K562 (cell line): ENCODE measurements at regions not wholly inside any gene's neighbourhood (a gene's known extent, or its start where the extent isn't known, plus 50 kb on each side); places are given as distances from the start of the nearest gene placed in this dataset.

ENCODE experiments used
- ATAC-seq: fragments of 200-7000 bp; cut with Tn5 transposase; 3 replicates; pipeline ENCODE4 v1.9.1; 2020; ENCODE audit warnings: moderate library complexity
- BruUV-seq: library from RNA; stranded (reverse); fragments of 400-500 nt; replicated peaks from 2 replicates; lab custom pipeline; 2021; lab: Mats Ljungman, UMichigan
- CTCF ChIA-PET: fragments of 300-600 bp; formaldehyde crosslinking; extraction: SDS; loops from one replicate; lab custom pipeline; 2021; ENCODE audit warnings: low intra/inter-chr PET ratio; lab: Yijun Ruan, JAX
- POLR2A ChIA-PET: fragments of 300-600, 350-650 bp; sonication (Branson Sonifier 250); formaldehyde crosslinking; extraction: SDS; loops from one replicate; lab custom pipeline; 2021; ENCODE audit warnings: antibody characterized with exemption, inconsistent platforms; lab: Yijun Ruan, JAX
- DNase-seq, 4 experiments: peaks; one replicate each; pipeline versions ENCODE4 v3.0.0 to v3.0.0-alpha.2; 2011 to 2018; ENCODE audit warnings: low spot score in 3 of 4, mixed read lengths in 3 of 4; ENCODE audit errors: extremely low read depth in 1 of 4
- FAIRE-seq: peaks from 2 replicates; lab custom pipeline; 2011; peaks lifted over from hg19 to GRCh38; lab: Jason Lieb, UNC
- H2AFZ ChIP-seq: 2 replicates; pipeline ENCODE4 v1.6.0; 2011; ENCODE audit warnings: low read depth, low read length, control low read depth, inconsistent platforms
- H3K27ac ChIP-seq: fragments of 200-600 bp; 3 replicates; pipeline ENCODE4 v1.8.0; 2011; ENCODE audit warnings: low read depth, mild to moderate bottlenecking, control low read depth, inconsistent platforms, low read length, moderate library complexity, mixed read lengths; ENCODE audit errors: extremely low read depth
- H3K27me3 ChIP-seq, 2 experiments: fragments of 300-600 bp in 1 of 2; 2 replicates in 1 of 2; 3 replicates in 1 of 2; pipeline versions ENCODE4 v1.6.0 to v1.8.0; 2011; ENCODE audit warnings: inconsistent platforms in 2 of 2, low read length in 2 of 2, mild to moderate bottlenecking in 1 of 2, mixed read lengths in 1 of 2, moderate library complexity in 1 of 2; ENCODE audit not compliant: control insufficient read depth in 2 of 2, insufficient read depth in 2 of 2
- H3K36me3 ChIP-seq: fragments of 300-600 bp; 3 replicates; pipeline ENCODE4 v1.8.0; 2011; ENCODE audit warnings: mild to moderate bottlenecking, low read length, inconsistent platforms; ENCODE audit not compliant: control insufficient read depth, insufficient read depth
- H3K4me1 ChIP-seq, 2 experiments: fragments of 200-600 bp in 1 of 2; replicated peaks in 1 of 2; 2 replicates in 1 of 2; 3 replicates in 1 of 2; pipeline versions ENCODE4 v1.5.1 to v1.8.0; 2011; ENCODE audit warnings: inconsistent platforms in 2 of 2, low read length in 2 of 2, mild to moderate bottlenecking in 1 of 2, mixed read lengths in 1 of 2, moderate library complexity in 1 of 2; ENCODE audit not compliant: control insufficient read depth in 2 of 2, insufficient read depth in 2 of 2
- H3K4me2 ChIP-seq: 2 replicates; pipeline ENCODE4 v1.6.1; 2011; ENCODE audit warnings: low read length, control low read depth, inconsistent platforms, mixed read lengths; ENCODE audit not compliant: insufficient read depth
- H3K4me3 ChIP-seq: fragments of 200-600 bp; sonication (generic), shearing (Covaris generic); 2 replicates; pipeline ENCODE4 v1.5.1; 2016; ENCODE audit warnings: control low read depth, inconsistent platforms
- H3K79me2 ChIP-seq: fragments of 200-600 bp; 3 replicates; pipeline ENCODE4 v1.8.0; 2011; ENCODE audit warnings: low read length, inconsistent platforms; ENCODE audit not compliant: control insufficient read depth, insufficient read depth
- H3K9ac ChIP-seq, 2 experiments: 2 replicates each; pipeline versions ENCODE4 v1.6.0 to v1.6.1; 2011; ENCODE audit warnings: low read depth in 2 of 2, low read length in 2 of 2, control low read depth in 1 of 2, inconsistent platforms in 1 of 2, mild to moderate bottlenecking in 1 of 2, mixed read lengths in 1 of 2; ENCODE audit not compliant: insufficient read depth in 1 of 2
- H3K9me1 ChIP-seq: one replicate; pipeline ENCODE4 v1.6.0; 2011; ENCODE audit warnings: inconsistent platforms, mild to moderate bottlenecking, low read length, moderate library complexity; ENCODE audit not compliant: control insufficient read depth, insufficient read depth
- H3K9me3 ChIP-seq: replicated peaks from 2 replicates; pipeline ENCODE4 v1.5.1; 2011; ENCODE audit warnings: low read depth, low read length, inconsistent platforms; ENCODE audit not compliant: control insufficient read depth, insufficient read depth
- H4K20me1 ChIP-seq: replicated peaks from 2 replicates; pipeline ENCODE4 v1.6.1; 2011; ENCODE audit warnings: low read length, inconsistent platforms, mixed read lengths; ENCODE audit not compliant: control insufficient read depth, insufficient read depth
- CBFA2T3 ChIP-seq: fragments of 450-650 bp; IDR thresholded peaks from 2 replicates; pipeline ENCODE4 v1.6.1; 2017
- ELF4 ChIP-seq: fragments of 450-650 bp; formaldehyde crosslinking; IDR thresholded peaks from 2 replicates; pipeline ENCODE4 v1.4.0; 2022; ENCODE audit warnings: missing genetic modification characterization
- ESRRA ChIP-seq: fragments of 450-650 bp; IDR thresholded peaks from 2 replicates; pipeline ENCODE4 v1.6.1; 2014; ENCODE audit warnings: low read depth, mild to moderate bottlenecking, moderate library complexity, borderline replicate concordance
- FOXA3 ChIP-seq, 2 experiments: fragments of 450-650 bp in 1 of 2; sonication (generic) in 1 of 2; formaldehyde crosslinking; IDR thresholded peaks in 1 of 2; conservative IDR thresholded peaks in 1 of 2; 2 replicates each; pipeline versions ENCODE4 v1.4.0 to v1.8.0; 2020 to 2022; ENCODE audit warnings: mild to moderate bottlenecking in 2 of 2, missing genetic modification reagents in 1 of 2
- HSF4 ChIP-seq: fragments of 250-450 bp; sonication (Bioruptor Pico); IDR thresholded peaks from 2 replicates; pipeline ENCODE4 v2.1.2; 2022; ENCODE audit warnings: mild to moderate bottlenecking, moderate library complexity, borderline replicate concordance
- KLF16 ChIP-seq: IDR thresholded peaks from 2 replicates; pipeline ENCODE4 v1.6.1; 2016; ENCODE audit warnings: antibody characterized with exemption
- MEIS2 ChIP-seq: fragments of 450-650 bp; IDR thresholded peaks from 2 replicates; pipeline ENCODE4 v1.6.1; 2014; ENCODE audit warnings: mild to moderate bottlenecking; ENCODE audit not compliant: partially characterized antibody
- POLR2H ChIP-seq: IDR thresholded peaks from 2 replicates; pipeline ENCODE4 v1.6.1; 2016; ENCODE audit warnings: missing genetic modification characterization, low read depth, mild to moderate bottlenecking, control low read depth, missing compliant biosample characterization, moderate library complexity
- SMARCB1 ChIP-seq: IDR thresholded peaks from 2 replicates; pipeline ENCODE4 v1.6.1; 2011; ENCODE audit warnings: improper control_type of control experiment, low read depth; ENCODE audit not compliant: insufficient read length
- SMARCE1 ChIP-seq: fragments of 450-650 bp; IDR thresholded peaks from 2 replicates; pipeline ENCODE4 v1.7.1; 2016; ENCODE audit warnings: mild to moderate bottlenecking
- TAL1 ChIP-seq: fragments of 450-650 bp; IDR thresholded peaks from 2 replicates; pipeline ENCODE4 v1.6.1; 2016; ENCODE audit warnings: mild to moderate bottlenecking
- TCF3 ChIP-seq: sonication (generic); formaldehyde crosslinking; IDR thresholded peaks from 2 replicates; pipeline ENCODE4 v1.4.0; 2020; ENCODE audit warnings: mild to moderate bottlenecking, missing genetic modification reagents
- TEAD4 ChIP-seq, 2 experiments: sonication (generic) in 1 of 2; formaldehyde crosslinking in 1 of 2; IDR thresholded peaks; 2 replicates each; pipeline versions ENCODE4 v1.6.1 to v1.8.0; 2012 to 2022; ENCODE audit warnings: borderline replicate concordance in 1 of 2, inconsistent platforms in 1 of 2, low read length in 1 of 2, mild to moderate bottlenecking in 1 of 2, missing genetic modification reagents in 1 of 2
- ZSCAN32 ChIP-seq: fragments of 450-650 bp; formaldehyde crosslinking; IDR thresholded peaks from 2 replicates; pipeline ENCODE4 v1.4.0; 2020; ENCODE audit warnings: mild to moderate bottlenecking, moderate library complexity
- WGBS: fragments of 100-300 bp; shearing (Covaris generic); methylation state at CpG from one replicate; pipeline ENCODE4 v1.1.6; 2016; ENCODE audit warnings: low coverage, mixed read lengths; ENCODE audit not compliant: insufficient coverage; ENCODE audit errors: missing lambda C conversion rate; 5-methylcytosine and 5-hydroxymethylcytosine counted together
- in situ Hi-C: fragments of 300-500 bp; cut with MboI; formaldehyde crosslinking; loops from 4 replicates; pipeline ENCODE4 v1.15.0; 2018; ENCODE audit warnings: inconsistent platforms, mixed read lengths
- intact Hi-C: fragments of 100-400 bp; cut with micrococcal nuclease; formaldehyde crosslinking; loops from 2 replicates; pipeline ENCODE4 v1.14.2; 2022
- TF ChIP-seq, protein P1 (sequence below): fragments of 450-650 bp; IDR thresholded peaks from 2 replicates; pipeline ENCODE4 v1.6.1; 2016; ENCODE audit warnings: low read depth, mild to moderate bottlenecking, moderate library complexity
- TF ChIP-seq, protein P2 (sequence below), 2 experiments: IDR thresholded peaks in 1 of 2; conservative IDR thresholded peaks in 1 of 2; 2 replicates each; pipeline ENCODE4 v1.6.1; 2016; ENCODE audit warnings: low read depth in 2 of 2, mild to moderate bottlenecking in 1 of 2, missing compliant biosample characterization in 1 of 2, missing genetic modification characterization in 1 of 2, moderate library complexity in 1 of 2
- TF ChIP-seq, protein P3 (sequence below): fragments of 450-650 bp; IDR thresholded peaks from 2 replicates; pipeline ENCODE4 v1.6.1; 2016

DNA sequence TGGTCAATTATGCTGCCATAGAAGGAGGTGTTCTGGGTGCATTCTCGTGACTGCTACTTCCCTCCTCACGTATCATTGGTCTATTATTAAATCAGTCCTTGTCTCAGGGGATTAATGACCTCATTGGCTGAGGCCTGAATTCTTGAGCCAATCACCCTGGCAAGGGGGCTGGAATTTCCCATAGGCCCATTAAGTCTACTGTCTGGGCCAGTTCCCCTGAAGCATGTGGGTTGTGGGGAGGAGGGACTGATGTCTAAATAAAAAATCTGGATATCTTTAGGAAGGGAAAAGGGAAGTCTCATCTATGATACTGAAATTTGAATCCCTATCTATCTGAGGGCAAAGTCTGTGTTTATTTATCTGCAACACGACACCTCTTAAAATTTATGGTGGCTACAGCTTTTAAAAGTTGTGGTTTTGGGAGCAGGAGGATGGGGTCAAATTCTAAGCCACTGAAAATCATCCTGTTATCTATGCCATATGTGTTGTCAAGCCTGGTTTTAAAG, 71.9 kb downstream of the DYRK2 start:
- ATAC-seq: no peak
- intact Hi-C loops: no loop called here
- Histone ChIP-seq H3K9me3 (no peaks in the 10 kb centered on the region), H3K79me2 (no peaks in the 10 kb centered on the region), H3K9ac (no peak overlapping the region), H3K9me1 (no peaks in the 10 kb centered on the region), H3K4me1 (no peaks in the 10 kb centered on the region)
- in situ Hi-C loops: no loop called here
- TF ChIP-seq ELF4 (CRISPR knock-in tag) (no peak), CBFA2T3 (peak; percentile 49), MEIS2 (peak; percentile 83), ZSCAN32 (CRISPR knock-in tag) (no peak), KLF16 (peak; percentile 33; the same call in 1 of the 2 replicates), TEAD4 (IDR thresholded peaks at IDR 0.05; ENCODE audit: low read length) (peak; percentile 83), TEAD4 (CRISPR knock-in tag; IDR thresholded peaks at IDR 0.05; ENCODE audit: borderline replicate concordance) (no peak), TAL1 (peak; percentile 45; the same call in 1 of the 2 replicates), FOXA3 (CRISPR knock-in tag; conservative IDR thresholded peaks at IDR 0.05 in 1 of 2, IDR thresholded peaks at IDR 0.05 in 1 of 2) (peak in 1 of 2 experiments; percentile 58; a peak in 1 of 4 replicates), HSF4 (no peak), TCF3 (CRISPR knock-in tag) (peak; percentile 22; the same call in 1 of the 2 replicates), SMARCE1 (peak; percentile 17; the same call in 1 of the 2 replicates), SMARCB1 (no peak), POLR2H (tag) (no peak), ESRRA (peak; percentile 37; the same call in 1 of the 2 replicates)
- TF ChIP-seq, protein P1, sequence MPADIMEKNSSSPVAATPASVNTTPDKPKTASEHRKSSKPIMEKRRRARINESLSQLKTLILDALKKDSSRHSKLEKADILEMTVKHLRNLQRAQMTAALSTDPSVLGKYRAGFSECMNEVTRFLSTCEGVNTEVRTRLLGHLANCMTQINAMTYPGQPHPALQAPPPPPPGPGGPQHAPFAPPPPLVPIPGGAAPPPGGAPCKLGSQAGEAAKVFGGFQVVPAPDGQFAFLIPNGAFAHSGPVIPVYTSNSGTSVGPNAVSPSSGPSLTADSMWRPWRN: peak; percentile 59; the same call in 1 of the 2 replicates
- TF ChIP-seq, protein P2, sequence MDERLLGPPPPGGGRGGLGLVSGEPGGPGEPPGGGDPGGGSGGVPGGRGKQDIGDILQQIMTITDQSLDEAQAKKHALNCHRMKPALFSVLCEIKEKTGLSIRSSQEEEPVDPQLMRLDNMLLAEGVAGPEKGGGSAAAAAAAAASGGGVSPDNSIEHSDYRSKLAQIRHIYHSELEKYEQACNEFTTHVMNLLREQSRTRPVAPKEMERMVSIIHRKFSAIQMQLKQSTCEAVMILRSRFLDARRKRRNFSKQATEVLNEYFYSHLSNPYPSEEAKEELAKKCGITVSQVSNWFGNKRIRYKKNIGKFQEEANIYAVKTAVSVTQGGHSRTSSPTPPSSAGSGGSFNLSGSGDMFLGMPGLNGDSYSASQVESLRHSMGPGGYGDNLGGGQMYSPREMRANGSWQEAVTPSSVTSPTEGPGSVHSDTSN (CRISPR knock-in tag; IDR thresholded peaks at IDR 0.05; ENCODE audit: low read depth): no peak
- TF ChIP-seq, protein P2 (tag; conservative IDR thresholded peaks at IDR 0.05; ENCODE audit: low read depth): peak; percentile 55
- TF ChIP-seq, protein P3, sequence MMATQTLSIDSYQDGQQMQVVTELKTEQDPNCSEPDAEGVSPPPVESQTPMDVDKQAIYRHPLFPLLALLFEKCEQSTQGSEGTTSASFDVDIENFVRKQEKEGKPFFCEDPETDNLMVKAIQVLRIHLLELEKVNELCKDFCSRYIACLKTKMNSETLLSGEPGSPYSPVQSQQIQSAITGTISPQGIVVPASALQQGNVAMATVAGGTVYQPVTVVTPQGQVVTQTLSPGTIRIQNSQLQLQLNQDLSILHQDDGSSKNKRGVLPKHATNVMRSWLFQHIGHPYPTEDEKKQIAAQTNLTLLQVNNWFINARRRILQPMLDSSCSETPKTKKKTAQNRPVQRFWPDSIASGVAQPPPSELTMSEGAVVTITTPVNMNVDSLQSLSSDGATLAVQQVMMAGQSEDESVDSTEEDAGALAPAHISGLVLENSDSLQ: peak; percentile 65
- TF ChIP-seq, all 486 proteins: peak for 12
- Histone ChIP-seq H3K27ac (no peak overlapping the region), H3K4me2 (no peak overlapping the region), H3K36me3 (no peaks in the 10 kb centered on the region), H3K27me3 (no peaks in the 10 kb centered on the region), H2AFZ (no peak overlapping the region), H3K4me3 (no peak overlapping the region), H4K20me1 (no peaks in the 10 kb centered on the region)
- ChIA-PET POLR2A (no interaction called here), CTCF (no interaction called here)
- FAIRE-seq (no peak), DNase-seq (peak in 1 of 4 experiments; percentile 1)
- 0% methylated on average over 3 of the region's 3 CpGs for WGBS
- no TSS peak for BruUV-seq
